ENCODE measurements at regions not wholly inside any gene's neighbourhood (a gene's known extent, or its start where the extent isn't known, plus 50 kb on each side); places are given as distances from the start of the nearest gene placed in this dataset.

- Mint-ChIP-seq H3K4me3 (no peak overlapping the region), H3K9me3 (no peaks in the 10 kb centered on the region), H3K36me3 (no peaks in the 10 kb centered on the region), H3K4me1 (no peaks in the 10 kb centered on the region), H3K27ac (no peak overlapping the region), H3K27me3 (peaks cover 0 to 2% (median 0%) of the 10 kb centered on the region in 5 donors)
- no peak for ATAC-seq
- POLR2A ChIA-PET: no interaction called here
- DNase-seq: no peak
These were observed 123.3 kb downstream of the ZC3H11B start for GRCh38 chr1:219489636-219490035.

- H3K4me1 Mint-ChIP-seq: no peaks in the 10 kb centered on the region
- ATAC-seq (no peak), DNase-seq (no peak)
- H3K36me3 Mint-ChIP-seq: no peaks in the 10 kb centered on the region
- no peaks in the 10 kb centered on the region for H3K9me3 Mint-ChIP-seq
- POLR2A ChIA-PET: no interaction called here
- H3K4me3 Mint-ChIP-seq: no peak overlapping the region
- peaks cover 0 to 2% (median 0%) of the 10 kb centered on the region in 5 donors for H3K27me3 Mint-ChIP-seq
- H3K27ac Mint-ChIP-seq: no peak overlapping the region
These were observed 124.6 kb downstream of the ZC3H11B start for GRCh38 chr1:219488275-219488674.

GRCh38 chr1:219483530-219483929 is 129.4 kb downstream of the ZC3H11B start:
- no peaks in the 10 kb centered on the region for H3K4me1 Mint-ChIP-seq
- POLR2A ChIA-PET: no interaction called here
- H3K27ac Mint-ChIP-seq: no peak overlapping the region
- H3K9me3 Mint-ChIP-seq: no peaks in the 10 kb centered on the region
- no peak for DNase-seq
- no peak overlapping the region for H3K4me3 Mint-ChIP-seq
- H3K27me3 Mint-ChIP-seq: peaks cover 0 to 2% (median 0%) of the 10 kb centered on the region in 5 donors
- no peaks in the 10 kb centered on the region for H3K36me3 Mint-ChIP-seq
- ATAC-seq: no peak

GRCh38 chr1:219480011-219480410 is 132.9 kb downstream of the ZC3H11B start:
- H3K27ac Mint-ChIP-seq: no peak overlapping the region
- no peaks in the 10 kb centered on the region for H3K36me3 Mint-ChIP-seq
- no peaks in the 10 kb centered on the region for H3K9me3 Mint-ChIP-seq
- POLR2A ChIA-PET: no interaction called here
- H3K4me1 Mint-ChIP-seq: no peaks in the 10 kb centered on the region
- ATAC-seq (no peak), DNase-seq (no peak)
- H3K27me3 Mint-ChIP-seq: peaks cover 0 to 2% (median 0%) of the 10 kb centered on the region in 5 donors
- H3K4me3 Mint-ChIP-seq: no peak overlapping the region

GRCh38 chr1:219478811-219479210 is 134.1 kb downstream of the ZC3H11B start:
- H3K9me3 Mint-ChIP-seq: peaks cover 0 to 3% (median 0%) of the 10 kb centered on the region in 9 donors
- no peak for ATAC-seq
- no peak overlapping the region for H3K4me3 Mint-ChIP-seq
- H3K27ac Mint-ChIP-seq: no peak overlapping the region
- H3K27me3 Mint-ChIP-seq: peaks cover 0 to 4% (median 0%) of the 10 kb centered on the region in 5 donors
- POLR2A ChIA-PET: no interaction called here
- DNase-seq: no peak
- H3K36me3 Mint-ChIP-seq: no peaks in the 10 kb centered on the region
- H3K4me1 Mint-ChIP-seq: no peaks in the 10 kb centered on the region

- Mint-ChIP-seq H3K27me3 (peaks cover 0 to 4% (median 0%) of the 10 kb centered on the region in 5 donors), H3K27ac (no peak overlapping the region), H3K4me1 (no peaks in the 10 kb centered on the region), H3K36me3 (no peaks in the 10 kb centered on the region), H3K9me3 (peaks cover 0 to 3% (median 0%) of the 10 kb centered on the region in 9 donors), H3K4me3 (no peak overlapping the region)
- ATAC-seq (no peak), DNase-seq (no peak)
- POLR2A ChIA-PET: no interaction called here
These were observed 135.0 kb downstream of the ZC3H11B start for GRCh38 chr1:219477861-219478260.

GRCh38 chr1:219476716-219477115 is 136.2 kb downstream of the ZC3H11B start:
- Mint-ChIP-seq H3K4me3 (no peak overlapping the region), H3K27me3 (peaks cover 0 to 4% (median 0%) of the 10 kb centered on the region in 5 donors), H3K4me1 (no peaks in the 10 kb centered on the region), H3K27ac (no peak overlapping the region), H3K36me3 (no peaks in the 10 kb centered on the region), H3K9me3 (peaks cover 0 to 3% (median 0%) of the 10 kb centered on the region in 9 donors)
- ATAC-seq (no peak), DNase-seq (no peak)
- POLR2A ChIA-PET: no interaction called here

- no peak for DNase-seq
- no peaks in the 10 kb centered on the region for H3K36me3 Mint-ChIP-seq
- no peaks in the 10 kb centered on the region for H3K4me1 Mint-ChIP-seq
- H3K27me3 Mint-ChIP-seq: peaks cover 0 to 2% (median 0%) of the 10 kb centered on the region in 5 donors
- no peak overlapping the region for H3K27ac Mint-ChIP-seq
- ATAC-seq: no peak
- H3K4me3 Mint-ChIP-seq: no peak overlapping the region
- H3K9me3 Mint-ChIP-seq: peaks cover 0 to 3% (median 0%) of the 10 kb centered on the region in 9 donors
- POLR2A ChIA-PET: no interaction called here
These were observed 136.8 kb downstream of the ZC3H11B start for GRCh38 chr1:219476116-219476515.

GRCh38 chr1:219472596-219472995 is 140.3 kb downstream of the ZC3H11B start:
- Mint-ChIP-seq H3K27me3 (peaks cover 0 to 2% (median 0%) of the 10 kb centered on the region in 5 donors), H3K4me1 (no peaks in the 10 kb centered on the region), H3K4me3 (no peak overlapping the region), H3K9me3 (peaks cover 0 to 3% (median 0%) of the 10 kb centered on the region in 9 donors), H3K27ac (peak overlapping the region in 1 of 10 donors; percentile 14), H3K36me3 (no peaks in the 10 kb centered on the region)
- POLR2A ChIA-PET: no interaction called here
- DNase-seq: no peak
- ATAC-seq: no peak

- peaks cover 0 to 2% (median 0%) of the 10 kb centered on the region in 5 donors for H3K27me3 Mint-ChIP-seq
- H3K4me1 Mint-ChIP-seq: peaks cover 0 to 2% (median 0%) of the 10 kb centered on the region in 4 donors
- ATAC-seq: no peak
- DNase-seq: no peak
- no peak overlapping the region for H3K4me3 Mint-ChIP-seq
- no peak overlapping the region for H3K27ac Mint-ChIP-seq
- H3K9me3 Mint-ChIP-seq: no peaks in the 10 kb centered on the region
- H3K36me3 Mint-ChIP-seq: no peaks in the 10 kb centered on the region
- POLR2A ChIA-PET: no interaction called here
These were observed 145.4 kb downstream of the ZC3H11B start for GRCh38 chr1:219467524-219467923.

GRCh38 chr1:219466766-219467165 is 146.1 kb downstream of the ZC3H11B start:
- Mint-ChIP-seq H3K4me3 (no peak overlapping the region), H3K36me3 (no peaks in the 10 kb centered on the region), H3K4me1 (peaks cover 0 to 2% (median 0%) of the 10 kb centered on the region in 4 donors), H3K9me3 (no peaks in the 10 kb centered on the region), H3K27ac (no peak overlapping the region), H3K27me3 (peaks cover 0 to 2% (median 0%) of the 10 kb centered on the region in 5 donors)
- no peak for ATAC-seq
- no peak for DNase-seq
- POLR2A ChIA-PET: no interaction called here

GRCh38 chr1:219465212-219466093 is 147.5 kb downstream of the ZC3H11B start:
- POLR2A ChIA-PET: no interaction called here
- Mint-ChIP-seq H3K27me3 (peaks cover 0 to 2% (median 0%) of the 10 kb centered on the region in 5 donors), H3K27ac (no peak overlapping the region), H3K36me3 (no peaks in the 10 kb centered on the region), H3K9me3 (peaks cover 0 to 4% (median 0%) of the 10 kb centered on the region in 9 donors), H3K4me1 (peaks cover 0 to 5% (median 1%) of the 10 kb centered on the region in 4 donors), H3K4me3 (no peak overlapping the region)
- ATAC-seq: no peak
- no peak for DNase-seq

- H3K9me3 Mint-ChIP-seq: peaks cover 0 to 6% (median 3%) of the 10 kb centered on the region in 9 donors
- DNase-seq (no peak), ATAC-seq (no peak)
- no peak overlapping the region for H3K27ac Mint-ChIP-seq
- H3K4me3 Mint-ChIP-seq: no peak overlapping the region
- peaks cover 0 to 1% (median 0%) of the 10 kb centered on the region in 5 donors for H3K27me3 Mint-ChIP-seq
- POLR2A ChIA-PET: no interaction called here
- H3K36me3 Mint-ChIP-seq: no peaks in the 10 kb centered on the region
- peaks cover 0 to 5% (median 1%) of the 10 kb centered on the region in 4 donors for H3K4me1 Mint-ChIP-seq
These were observed 149.3 kb downstream of the ZC3H11B start for GRCh38 chr1:219463636-219464035.
